ENCODE measurements at regions not wholly inside any gene's neighbourhood (a gene's known extent, or its start where the extent isn't known, plus 50 kb on each side); places are given as distances from the start of the nearest gene placed in this dataset.

DNA sequence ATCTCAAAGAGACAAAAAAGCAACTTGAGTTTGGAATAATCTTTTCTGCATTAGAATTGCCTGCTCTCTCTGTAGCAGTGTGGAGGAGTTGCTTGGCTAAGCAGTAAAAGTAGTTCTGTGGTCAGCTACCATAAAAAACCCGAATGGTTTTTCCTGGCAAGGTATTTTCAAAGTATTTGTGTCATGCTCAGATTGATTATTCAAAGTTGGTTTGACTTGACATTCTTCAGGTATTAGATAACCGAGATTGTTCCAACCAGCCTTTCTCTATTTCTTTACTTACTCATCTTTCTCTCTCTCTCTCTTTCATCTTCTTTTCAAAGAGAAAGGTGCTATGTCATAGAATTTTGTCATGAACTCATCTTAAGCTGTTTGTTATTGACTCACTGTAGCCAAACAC, 404.9 kb downstream of the CPS1 start:
- no peaks in the 10 kb centered on the region for H3K9me3 ChIP-seq
- H3K27ac ChIP-seq = no peak overlapping the region
- no peaks in the 10 kb centered on the region for H3K27me3 ChIP-seq
- TF ChIP-seq, protein P1, sequence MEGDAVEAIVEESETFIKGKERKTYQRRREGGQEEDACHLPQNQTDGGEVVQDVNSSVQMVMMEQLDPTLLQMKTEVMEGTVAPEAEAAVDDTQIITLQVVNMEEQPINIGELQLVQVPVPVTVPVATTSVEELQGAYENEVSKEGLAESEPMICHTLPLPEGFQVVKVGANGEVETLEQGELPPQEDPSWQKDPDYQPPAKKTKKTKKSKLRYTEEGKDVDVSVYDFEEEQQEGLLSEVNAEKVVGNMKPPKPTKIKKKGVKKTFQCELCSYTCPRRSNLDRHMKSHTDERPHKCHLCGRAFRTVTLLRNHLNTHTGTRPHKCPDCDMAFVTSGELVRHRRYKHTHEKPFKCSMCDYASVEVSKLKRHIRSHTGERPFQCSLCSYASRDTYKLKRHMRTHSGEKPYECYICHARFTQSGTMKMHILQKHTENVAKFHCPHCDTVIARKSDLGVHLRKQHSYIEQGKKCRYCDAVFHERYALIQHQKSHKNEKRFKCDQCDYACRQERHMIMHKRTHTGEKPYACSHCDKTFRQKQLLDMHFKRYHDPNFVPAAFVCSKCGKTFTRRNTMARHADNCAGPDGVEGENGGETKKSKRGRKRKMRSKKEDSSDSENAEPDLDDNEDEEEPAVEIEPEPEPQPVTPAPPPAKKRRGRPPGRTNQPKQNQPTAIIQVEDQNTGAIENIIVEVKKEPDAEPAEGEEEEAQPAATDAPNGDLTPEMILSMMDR (IDR thresholded peaks at IDR 0.05) = no peak
- H3K4me3 ChIP-seq = no peak overlapping the region
- WGBS, 5 donors = 40 to 71% (median 60%) methylated on average over 2 of the region's 2 CpGs
- H3K4me1 ChIP-seq = no peaks in the 10 kb centered on the region
- intact Hi-C loops (cut with DNase I; ENCODE audit: low total_unique reads) = no loop called here
- DNase-seq = no peak
- no peaks in the 10 kb centered on the region for H3K36me3 ChIP-seq

DNA sequence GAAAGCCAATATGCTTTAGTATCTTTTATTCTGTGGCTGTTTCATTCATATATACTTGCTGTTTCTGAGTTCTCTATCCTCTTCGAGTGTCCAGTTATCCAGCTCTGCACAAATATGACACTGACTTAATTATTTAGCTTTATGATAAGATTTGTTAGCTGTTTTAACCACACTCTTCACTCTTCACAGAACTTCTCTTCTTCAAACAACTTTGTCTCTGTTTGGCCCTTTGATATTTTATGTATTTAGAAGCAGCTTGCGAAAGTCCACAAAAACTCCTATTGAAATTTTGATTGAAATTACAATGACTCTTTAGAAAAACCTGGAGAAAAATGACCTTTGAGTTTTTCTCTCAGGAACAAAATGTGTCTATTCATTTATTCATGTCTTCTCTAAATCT, 407.0 kb downstream of the CPS1 start:
- 69 to 77% (median 72%) methylated on average over 2 of the region's 2 CpGs for WGBS, 5 donors
- no peaks in the 10 kb centered on the region for H3K9me3 ChIP-seq
- H3K4me3 ChIP-seq = no peak overlapping the region
- DNase-seq = no peak
- intact Hi-C loops (cut with DNase I; ENCODE audit: low total_unique reads) = no loop called here
- no peaks in the 10 kb centered on the region for H3K36me3 ChIP-seq
- H3K27me3 ChIP-seq = no peaks in the 10 kb centered on the region
- TF ChIP-seq EP300 (IDR thresholded peaks at IDR 0.05) (no peak), POLR2AphosphoS5 (IDR thresholded peaks at IDR 0.05) (no peak), POLR2A (IDR thresholded peaks at IDR 0.05) (no peak)
- TF ChIP-seq, protein P1 (IDR thresholded peaks at IDR 0.05) = no peak
- H3K27ac ChIP-seq = no peak overlapping the region
- H3K4me1 ChIP-seq = no peaks in the 10 kb centered on the region

DNA sequence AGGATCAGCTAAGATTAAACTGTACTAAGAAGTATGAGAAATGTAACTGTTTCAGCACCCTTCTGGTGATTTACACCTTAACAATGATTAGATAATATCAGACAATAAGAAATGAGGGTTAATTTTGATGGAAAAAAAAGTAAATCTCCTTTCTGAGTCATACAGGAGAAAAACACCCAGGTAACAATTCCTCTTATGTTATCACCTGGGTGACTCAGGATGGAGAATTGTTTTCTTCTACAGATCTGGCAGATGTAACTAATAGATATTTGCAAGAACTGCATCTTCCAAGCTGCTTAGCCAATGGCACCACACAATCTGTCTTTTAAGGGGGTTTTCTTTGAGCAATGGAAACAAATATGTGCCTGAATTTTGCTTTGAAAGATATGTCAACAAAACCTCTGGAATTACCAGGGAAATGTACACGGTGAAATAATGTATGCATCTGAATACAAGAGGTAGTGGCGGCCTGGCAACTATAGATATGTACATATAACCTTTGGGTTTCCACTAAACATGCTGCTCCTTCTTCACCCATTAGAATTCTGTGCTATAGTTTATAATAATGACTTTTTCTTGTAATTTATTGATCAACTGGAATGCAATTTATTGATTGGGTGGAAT, 407.9 kb downstream of the CPS1 start:
- Histone ChIP-seq H3K27me3 (no peaks in the 10 kb centered on the region), H3K4me1 (no peaks in the 10 kb centered on the region), H3K36me3 (no peaks in the 10 kb centered on the region), H3K27ac (no peak overlapping the region), H3K9me3 (no peaks in the 10 kb centered on the region), H3K4me3 (no peak overlapping the region)
- TF ChIP-seq EP300 (IDR thresholded peaks at IDR 0.05) (no peak), POLR2AphosphoS5 (IDR thresholded peaks at IDR 0.05) (no peak), POLR2A (IDR thresholded peaks at IDR 0.05) (no peak)
- TF ChIP-seq, protein P1 (IDR thresholded peaks at IDR 0.05) = no peak
- WGBS, 5 donors = 67 to 82% (median 69%) methylated on average over 2 of the region's 2 CpGs
- intact Hi-C loops (cut with DNase I; ENCODE audit: low total_unique reads) = no loop called here
- DNase-seq = no peak

DNA sequence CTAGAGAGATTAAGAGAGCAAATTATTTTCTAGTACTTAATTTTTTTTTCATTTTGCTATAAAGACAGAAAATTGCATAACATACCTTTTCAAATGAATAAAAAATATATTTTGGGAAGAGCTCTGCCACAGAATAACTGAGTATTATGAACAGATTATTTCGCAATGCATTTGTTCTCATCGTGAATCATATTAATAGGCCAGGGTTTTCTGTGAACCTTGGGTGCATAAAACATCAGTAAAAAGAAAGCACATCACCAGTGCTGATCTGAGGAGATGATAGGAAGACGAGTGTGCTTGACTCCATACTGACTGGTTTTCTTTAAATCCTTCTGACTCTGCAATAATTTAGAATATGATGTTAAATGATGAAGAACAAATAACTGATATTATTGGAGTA, 409.1 kb downstream of the CPS1 start:
- no peaks in the 10 kb centered on the region for H3K9me3 ChIP-seq
- no peaks in the 10 kb centered on the region for H3K4me1 ChIP-seq
- H3K27me3 ChIP-seq = no peaks in the 10 kb centered on the region
- TF ChIP-seq, protein P1 (IDR thresholded peaks at IDR 0.05) = no peak
- TF ChIP-seq POLR2A (IDR thresholded peaks at IDR 0.05) (no peak), EP300 (IDR thresholded peaks at IDR 0.05) (no peak), POLR2AphosphoS5 (IDR thresholded peaks at IDR 0.05) (no peak)
- WGBS, 5 donors = 77 to 86% (median 81%) methylated on average over 3 of the region's 3 CpGs
- H3K36me3 ChIP-seq = no peaks in the 10 kb centered on the region
- H3K27ac ChIP-seq = no peak overlapping the region
- intact Hi-C loops (cut with DNase I; ENCODE audit: low total_unique reads) = no loop called here
- DNase-seq = no peak
- no peak overlapping the region for H3K4me3 ChIP-seq

Data from stomach (tissue), 8 donors.